HG02943 (cell line): ENCODE measurements at regions not wholly inside any gene's neighbourhood (a gene's known extent, or its start where the extent isn't known, plus 50 kb on each side); places are given as distances from the start of the nearest gene placed in this dataset.
"Not testable (repeated sequence)": the region's sequence is repeated elsewhere in the genome, so short reads cannot be mapped to it uniquely, and the experiment has no call there.

Source experiments
- ATAC-seq: cut with Tn5 transposase; IDR thresholded peaks from one replicate; pipeline ENCODE4 v1.9.1; 2021; ENCODE audit warnings: mild to moderate bottlenecking, low read depth, moderate library complexity; ENCODE audit not compliant: unreplicated experiment

DNA sequence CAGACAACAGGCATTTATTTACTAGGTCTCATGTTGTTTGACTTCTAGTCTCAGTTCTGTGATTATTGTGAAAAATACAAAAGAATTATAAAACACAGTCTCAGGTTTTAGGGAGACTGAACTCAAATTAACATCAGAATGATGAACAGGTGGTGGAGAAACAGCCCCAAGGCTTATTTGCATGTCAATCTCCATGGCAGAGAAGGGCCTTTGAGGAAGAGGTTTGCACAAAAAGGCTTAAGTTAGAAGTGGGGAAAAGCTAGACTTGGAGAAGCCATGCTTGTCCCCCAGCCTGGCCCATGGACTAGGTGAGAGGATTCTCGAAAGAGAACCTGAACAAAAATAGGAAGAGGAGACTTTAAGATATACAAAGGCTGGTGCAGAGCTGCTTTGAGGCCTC lies 183.3 kb downstream of the EDN1 start:
- ATAC-seq: no peak

DNA sequence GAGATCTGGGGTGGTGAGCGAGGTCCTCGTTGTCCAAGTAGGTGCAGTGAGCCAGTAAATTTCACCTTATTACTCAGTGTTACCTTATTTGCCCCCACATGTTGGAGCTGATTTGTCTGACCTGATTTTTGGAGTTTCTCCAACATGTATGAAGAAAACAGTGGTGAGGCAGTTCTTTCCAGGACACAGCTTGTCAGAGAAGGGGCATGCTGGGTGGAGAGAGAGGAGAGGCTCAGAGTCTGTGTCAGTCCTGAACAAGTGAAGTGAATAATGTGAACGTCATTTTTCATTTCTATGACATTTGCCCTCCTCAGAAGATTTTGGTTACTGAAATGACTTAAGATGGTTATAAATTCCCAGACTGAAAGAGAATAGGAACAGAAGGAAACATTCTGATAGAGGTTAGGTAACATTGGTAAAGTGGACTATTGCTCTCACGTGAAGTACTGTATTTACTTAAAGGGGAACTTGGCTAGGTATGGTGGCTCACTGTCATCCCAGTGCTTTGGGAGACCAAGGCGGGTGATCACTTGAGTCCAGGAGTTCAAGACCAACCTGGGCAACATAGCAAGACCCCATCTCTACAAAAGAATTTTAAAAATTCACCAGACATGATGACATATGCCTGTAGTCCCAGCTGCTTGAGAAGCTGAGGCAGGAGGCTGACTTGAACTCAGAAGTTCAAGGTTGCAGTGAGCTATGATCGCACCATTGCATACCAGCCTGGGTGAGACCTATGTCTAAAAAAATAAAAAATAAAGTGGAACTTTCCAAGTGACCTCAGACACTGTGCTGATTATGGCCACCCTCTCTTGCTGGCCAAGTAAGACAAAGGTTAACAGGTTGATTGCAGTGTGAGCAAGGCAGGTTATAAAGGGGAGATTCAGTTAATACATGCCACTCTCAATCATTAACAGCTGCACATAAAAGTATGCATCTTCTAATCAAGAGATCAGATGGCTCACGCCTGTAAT lies 184.3 kb downstream of the EDN1 start:
- ATAC-seq: no peak

DNA sequence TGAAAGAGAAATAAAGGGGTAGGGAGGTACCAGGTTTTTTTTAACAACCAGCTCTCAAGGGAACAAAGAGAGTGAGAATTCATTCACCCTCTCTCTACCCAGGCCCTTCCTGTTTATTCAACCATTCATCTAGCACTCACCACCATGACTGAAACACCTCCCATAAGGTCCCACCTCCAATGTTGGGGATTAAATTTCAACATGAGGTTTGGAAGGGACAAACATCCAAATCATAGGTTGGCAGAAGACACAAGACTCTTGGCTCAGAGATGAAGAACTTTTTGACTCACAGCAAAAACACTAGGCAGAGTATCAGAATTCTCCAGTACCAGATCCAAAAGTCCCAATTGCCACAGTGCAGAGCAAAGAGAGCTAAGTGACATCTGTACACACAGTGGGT lies 186.3 kb downstream of the EDN1 start:
- no peak for ATAC-seq

DNA sequence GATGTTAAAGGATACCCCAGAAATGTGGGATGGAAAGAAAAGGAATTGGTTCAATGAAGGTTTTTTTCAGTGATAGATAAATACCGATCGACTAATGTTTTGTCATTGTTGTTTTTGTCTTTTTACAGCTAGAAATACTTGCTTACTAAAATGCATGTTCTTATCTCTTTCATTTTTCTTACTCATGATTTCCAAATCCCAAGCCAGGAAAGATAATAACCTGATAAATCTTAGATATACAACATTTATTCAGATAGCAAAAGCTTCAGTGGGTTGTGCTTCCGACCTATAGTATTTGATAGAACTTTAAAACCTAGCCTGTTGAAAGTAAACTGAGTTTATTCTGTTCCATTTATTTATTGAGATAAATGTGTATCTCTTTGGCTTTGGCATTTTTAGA lies 187.5 kb downstream of the EDN1 start:
- ATAC-seq: no peak

DNA sequence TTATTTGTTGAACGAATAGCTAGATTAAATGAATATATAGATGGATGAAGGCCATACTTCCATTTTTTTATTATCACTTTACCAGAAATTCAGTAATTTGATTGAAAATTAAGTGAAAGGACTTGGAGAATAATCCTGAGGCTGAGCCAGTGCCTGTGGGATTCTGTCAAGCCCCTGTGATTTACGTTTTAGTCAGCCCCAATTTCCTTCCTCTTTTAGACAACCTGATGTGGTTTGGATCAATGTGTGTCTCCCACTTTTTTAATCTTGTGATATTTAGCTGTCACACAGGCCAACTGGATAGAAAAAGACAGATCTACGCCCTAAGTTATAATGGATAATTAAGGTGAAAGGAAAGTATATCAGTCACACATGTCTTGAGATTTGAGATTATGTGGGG lies 188.8 kb downstream of the EDN1 start:
- ATAC-seq: no peak

DNA sequence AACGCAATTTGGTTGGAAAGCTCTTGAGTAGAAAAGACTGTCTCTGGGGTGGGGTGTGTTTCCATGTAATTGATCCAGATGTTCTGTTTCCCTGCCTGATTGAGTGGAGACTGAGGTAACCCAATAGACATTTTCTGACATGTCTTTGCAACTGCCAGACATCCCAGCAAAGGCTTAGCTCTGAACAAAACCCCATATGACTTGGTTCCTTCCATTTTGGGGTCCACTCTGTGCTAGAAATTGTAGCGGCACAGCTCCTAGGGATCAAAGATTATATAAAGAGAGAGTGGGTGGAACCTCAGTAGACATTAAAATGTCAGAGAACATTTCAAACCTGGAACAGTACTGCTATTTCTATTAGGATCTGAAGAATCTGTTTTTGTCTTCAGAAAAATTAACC lies 189.3 kb downstream of the EDN1 start:
- ATAC-seq: no peak

DNA sequence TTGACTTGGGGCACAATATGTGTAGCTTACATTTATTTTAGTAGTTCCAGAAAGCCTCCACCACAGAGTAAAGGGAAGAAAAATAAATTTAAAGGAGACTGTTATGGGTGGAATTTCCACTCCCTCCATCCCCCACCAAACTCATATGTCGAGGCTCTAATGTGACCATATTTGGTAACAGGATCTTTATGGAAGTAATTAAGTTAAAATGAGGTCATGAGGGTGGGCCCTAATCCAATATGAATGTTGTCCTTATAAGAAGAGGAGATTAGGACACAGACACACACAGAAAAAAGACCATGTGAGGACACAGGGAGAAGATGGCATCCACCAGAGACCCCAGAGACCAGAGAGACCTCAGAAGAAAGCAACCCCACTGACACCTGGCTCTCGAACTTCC lies 189.7 kb downstream of the EDN1 start:
- no peak for ATAC-seq

DNA sequence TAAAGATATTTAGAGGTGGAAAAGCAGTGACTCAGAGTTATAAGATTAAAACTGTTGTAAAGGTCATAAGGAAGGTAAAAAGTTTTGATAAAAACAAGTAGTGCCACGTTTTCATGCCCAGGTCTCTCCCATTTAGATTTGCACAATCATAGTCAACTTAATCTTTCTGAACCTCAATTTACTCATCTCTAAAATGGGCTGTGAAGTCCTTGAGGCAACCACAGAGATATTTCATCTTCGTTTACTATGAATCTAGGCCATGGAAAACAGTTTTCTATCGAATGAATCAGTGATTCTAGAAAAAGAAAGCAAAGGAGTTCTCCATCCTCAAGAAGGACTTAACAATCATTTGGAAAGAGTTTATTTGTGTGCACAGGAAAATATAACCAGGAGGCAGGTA lies 190.2 kb downstream of the EDN1 start:
- ATAC-seq: no peak

DNA sequence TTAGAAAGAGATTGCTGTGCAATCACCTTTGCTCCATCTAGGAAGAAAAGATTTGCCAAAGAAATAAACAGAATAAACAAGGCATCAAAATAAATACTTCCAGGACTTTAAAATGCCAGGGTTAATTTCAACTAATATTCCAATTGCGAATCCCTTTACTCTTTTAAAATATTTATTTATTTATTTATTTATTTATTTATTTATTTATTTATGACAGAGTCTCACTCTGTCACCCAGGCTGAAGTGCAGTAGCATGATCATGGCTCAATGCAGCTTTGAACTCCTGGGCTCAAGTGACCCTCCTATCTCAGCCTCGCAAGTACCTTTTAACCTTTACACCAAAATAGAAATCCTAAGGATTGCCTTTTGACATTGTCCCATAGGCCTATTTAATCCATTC lies 191.1 kb downstream of the EDN1 start:
- ATAC-seq: no peak

DNA sequence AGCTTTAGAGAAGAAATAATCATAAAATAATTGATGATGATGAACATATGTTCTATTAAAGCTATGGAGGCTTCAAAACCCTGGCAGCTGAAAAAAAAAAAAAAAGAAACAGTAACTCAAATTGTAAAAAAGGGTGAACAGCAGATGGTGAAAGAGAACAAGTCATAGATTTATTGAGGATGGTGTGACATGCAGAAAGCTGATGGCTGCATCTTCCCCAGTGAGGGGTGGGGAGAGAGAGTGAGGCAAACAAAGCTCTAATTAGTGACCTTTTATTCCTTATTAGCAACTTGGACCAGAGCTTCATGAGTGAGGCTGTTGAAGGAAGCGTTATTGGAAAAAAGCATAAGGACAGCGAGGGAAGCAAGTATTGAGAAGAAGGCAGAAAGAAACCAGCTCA lies 191.7 kb downstream of the EDN1 start:
- ATAC-seq: no peak

DNA sequence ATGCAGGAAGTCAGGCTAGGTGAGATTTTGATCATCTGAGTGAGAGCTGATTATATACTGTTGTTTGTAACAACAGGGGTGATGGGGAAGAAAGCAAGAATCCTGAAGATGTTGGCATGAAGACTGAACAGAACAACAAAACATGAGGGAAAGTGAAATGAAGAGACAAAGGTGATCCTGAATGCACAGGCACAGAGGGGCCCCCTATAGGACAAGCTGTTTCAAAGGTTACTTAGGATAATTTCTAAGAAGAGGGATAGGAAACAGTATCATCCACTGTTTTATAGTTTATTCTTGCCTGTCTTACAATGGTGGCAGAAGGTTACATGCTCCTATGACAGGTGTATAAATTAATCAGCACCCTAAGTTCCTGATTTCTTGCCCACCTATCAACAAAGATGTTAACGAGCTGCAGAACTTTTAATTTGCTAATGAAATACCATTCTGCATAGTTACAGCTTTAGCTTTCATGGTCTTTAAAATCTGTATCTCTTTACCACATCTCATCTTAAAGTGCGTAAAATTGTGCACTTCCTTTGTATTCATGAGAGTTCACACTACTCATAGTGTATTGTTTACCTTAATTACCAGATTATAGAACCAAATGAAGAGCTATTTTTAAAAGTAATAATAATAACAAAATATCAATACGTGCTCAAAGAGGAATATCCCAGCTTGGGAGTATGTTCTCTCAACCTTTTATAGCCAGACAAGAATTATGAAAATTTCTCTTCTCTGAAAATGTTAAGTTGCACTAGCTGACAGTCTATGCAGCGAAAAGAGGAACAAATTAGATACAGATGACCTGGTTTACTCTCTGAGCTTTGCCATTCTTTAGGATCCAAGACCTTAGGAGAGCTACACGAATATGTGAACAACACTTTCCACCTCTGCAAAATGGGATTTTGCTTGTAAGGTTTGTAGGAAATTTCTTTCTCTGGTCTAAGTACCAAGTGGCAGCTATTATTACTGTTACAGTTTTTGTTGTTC lies 192.5 kb downstream of the EDN1 start:
- no peak for ATAC-seq

DNA sequence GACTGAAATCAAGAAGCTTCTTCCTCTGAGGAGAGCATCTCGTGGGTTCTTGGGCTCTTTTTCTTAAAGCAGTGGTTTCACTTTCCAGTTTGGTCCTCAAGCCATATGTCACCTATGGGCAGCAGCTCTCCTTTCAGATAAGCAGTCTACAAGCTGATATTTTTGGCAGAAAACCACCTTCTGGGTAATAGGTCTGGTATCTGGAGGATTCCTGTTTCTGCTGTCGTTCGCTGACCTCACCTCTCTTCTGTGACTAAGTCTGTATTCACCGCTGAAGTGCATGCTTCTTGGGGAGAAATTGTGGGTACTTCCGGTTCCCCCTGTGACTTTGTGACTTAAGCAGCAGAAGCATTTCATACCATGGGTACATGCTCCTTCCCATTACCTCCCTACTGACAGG lies 193.6 kb downstream of the EDN1 start:
- peak; percentile 65 for ATAC-seq

DNA sequence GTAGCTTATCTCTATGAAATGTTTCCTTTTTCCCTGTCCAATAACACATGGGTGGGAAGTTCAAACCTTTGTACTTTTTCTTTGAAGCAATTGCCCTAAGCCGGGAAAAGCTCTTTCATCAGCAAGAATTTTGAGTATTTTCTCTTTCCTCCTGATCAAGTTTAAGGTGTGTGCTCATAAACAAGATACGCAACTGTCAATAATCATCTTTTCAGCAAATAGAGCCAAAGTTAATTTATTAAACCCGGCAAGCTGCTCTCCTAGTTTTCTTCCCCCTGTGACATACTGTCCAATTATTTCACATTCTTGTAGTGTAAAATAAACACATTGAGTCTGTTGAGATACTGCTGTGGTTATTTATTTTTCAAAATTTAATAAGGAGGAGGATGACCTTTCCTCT lies 194.4 kb downstream of the EDN1 start:
- no peak for ATAC-seq

DNA sequence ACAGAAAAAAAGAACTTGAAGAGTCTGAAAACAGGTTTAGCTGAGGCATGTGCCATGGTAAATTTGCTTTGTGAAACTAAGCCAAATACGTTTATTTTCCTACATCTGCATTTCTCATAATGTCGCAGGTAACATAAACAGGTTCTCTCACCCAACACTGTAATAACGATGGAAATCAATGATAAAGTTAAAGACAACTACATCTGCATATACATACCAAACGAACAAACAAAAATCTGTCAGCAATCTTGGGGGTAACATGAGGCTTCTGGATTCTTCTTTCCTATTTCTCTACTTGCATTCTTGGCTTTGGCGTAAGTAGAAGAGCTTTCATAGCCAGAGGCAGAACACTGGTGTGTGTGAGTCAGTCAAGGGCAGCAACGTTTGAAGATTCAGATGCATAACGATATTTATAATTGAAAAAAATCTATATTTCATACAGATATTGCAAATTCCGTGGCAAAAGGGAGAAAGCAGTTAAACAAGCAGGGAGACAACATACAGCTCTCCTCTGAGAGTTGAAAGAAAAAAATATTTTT lies 195.1 kb downstream of the EDN1 start:
- no peak for ATAC-seq

DNA sequence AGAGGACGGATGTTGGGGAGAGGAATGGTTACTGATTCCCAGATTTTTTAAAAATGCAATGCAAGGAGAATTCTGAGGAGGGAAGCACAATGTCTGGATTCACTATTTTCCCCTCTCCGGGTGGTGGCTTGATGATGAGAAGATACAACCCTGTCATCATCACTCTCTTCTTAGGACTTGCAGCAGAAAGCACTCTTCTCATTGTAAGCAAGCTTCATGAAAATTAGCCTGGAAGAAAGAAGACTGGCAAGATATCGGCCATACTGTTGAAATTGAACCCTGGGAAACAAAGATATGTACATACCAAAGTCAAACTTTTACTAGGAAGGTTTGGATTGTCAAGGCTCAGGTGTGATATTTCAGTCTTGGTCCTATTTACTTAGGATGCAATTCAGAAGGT lies 195.7 kb downstream of the EDN1 start:
- no peak for ATAC-seq

DNA sequence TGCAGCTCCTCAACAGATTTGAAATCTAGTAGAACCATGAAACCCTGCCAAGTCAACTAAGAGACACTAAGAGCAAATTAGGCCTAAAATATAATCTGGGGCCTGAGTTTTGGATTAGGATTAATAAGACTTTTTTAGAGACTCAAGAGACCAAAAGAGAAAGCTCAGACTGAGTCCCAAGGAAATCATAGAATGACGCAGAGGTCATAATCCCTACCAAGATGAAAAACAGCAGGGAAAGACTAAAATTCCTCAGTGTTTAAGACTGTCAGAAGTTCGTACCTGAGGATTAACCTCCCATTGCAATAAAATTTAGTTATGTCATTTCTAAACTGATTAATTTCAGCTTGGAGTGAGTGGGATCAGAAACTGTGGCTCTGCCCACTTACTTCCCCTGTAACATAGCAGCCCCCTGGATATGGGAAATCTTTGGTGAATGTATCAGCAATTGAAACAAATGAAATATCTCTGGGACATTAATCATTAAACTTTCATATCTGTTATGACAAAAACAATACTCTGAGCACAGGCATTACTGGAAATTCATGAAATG lies 200.3 kb downstream of the EDN1 start:
- no peak for ATAC-seq

DNA sequence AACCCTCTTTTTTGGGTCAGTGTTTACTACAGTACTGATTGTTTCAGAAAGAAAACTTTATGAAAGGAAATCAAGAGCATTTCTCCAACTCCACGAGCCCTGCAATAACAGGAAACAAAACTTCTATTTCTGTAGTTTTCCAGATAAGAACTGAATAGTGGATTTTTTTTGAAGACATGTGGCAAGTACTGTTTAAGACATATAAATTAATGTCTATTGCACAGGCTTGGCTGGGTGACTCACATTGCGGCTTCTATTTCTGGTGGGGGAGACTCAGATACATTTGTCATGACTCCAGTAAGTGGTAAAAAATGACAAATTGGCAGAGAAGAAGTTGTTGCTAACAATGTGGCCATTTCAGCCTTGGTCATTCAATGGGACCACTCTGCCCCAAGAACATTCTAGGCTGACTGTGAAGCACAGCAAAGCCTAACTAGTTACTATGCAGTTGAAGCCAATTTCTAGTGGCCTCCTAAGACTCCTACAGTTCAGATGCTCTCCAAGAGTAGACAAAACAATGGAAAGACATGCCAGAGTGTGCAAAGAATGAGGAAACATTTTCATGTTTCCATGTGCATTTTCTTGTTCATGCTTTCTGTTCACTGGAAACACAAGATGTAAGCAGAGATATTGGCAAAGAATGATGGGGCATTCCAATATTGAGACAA lies 200.9 kb downstream of the EDN1 start:
- no peak for ATAC-seq

DNA sequence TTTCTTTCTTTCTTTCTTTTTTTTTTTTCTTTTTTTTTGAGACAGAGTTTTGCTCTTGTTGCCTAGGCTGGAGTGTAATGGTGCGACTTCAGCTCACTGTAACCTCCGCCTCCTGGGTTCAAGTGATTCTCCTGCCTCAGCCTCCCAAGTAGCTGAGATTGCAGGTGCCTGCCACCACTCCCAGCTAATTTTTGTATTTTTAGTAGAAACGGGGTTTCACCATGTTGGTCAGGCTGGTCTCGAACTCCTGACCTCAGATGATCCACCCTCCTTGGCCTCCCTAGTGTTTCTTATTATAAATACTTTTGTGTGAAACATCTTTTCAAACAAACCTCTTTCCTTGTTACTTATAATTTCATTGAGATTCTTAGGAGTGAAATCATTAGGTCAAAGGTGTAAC lies 202.8 kb downstream of the EDN1 start:
- ATAC-seq: not testable (repeated sequence)

DNA sequence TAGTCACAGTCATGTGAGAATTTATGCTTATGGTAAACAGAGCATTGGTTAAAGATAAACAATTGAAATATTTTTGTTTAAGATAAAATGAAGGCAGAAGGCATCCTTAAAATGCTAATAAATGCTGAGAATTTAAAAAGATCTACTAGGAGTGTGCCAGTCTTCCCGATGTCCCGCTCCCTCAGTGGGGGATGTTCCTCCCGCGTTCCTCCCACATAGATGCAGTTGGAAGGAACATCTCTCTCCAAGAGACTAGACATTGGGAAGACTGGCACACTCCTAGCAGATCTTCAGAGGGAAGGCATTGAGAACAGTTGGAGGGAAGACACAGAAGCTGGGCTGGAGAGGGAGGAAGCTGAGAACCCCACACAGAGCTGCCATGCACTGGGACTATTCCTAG lies 203.3 kb downstream of the EDN1 start:
- no peak for ATAC-seq

DNA sequence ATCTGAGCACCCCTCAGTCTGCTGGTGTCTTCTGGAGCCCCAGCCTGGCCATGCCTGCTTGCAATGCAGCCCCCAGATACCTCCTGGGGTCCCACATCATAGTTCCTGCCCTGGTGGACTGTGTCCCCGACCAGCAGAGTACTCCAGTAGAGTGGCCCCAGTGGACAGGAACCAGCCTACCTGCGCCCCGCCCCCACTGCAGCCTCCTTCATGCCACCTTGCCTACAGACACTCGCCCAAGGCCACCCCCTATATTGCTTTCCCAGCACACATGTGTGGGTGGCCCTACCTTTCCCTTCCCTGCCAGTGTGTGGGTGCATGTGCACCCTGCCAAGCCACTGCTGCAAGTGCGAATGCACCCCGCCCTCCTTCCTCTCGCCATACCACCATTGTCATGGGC lies 204.0 kb downstream of the EDN1 start:
- no peak for ATAC-seq
